Peyer's patch (tissue), 4 donors: ENCODE measurements at regions not wholly inside any gene's neighbourhood (a gene's known extent, or its start where the extent isn't known, plus 50 kb on each side); places are given as distances from the start of the nearest gene placed in this dataset.

Experiments used
- CTCF ChIP-seq, 6 experiments: fragments of 450-650 bp in 4 of 6; fragments of 200-600 bp in 2 of 6; sonication (generic) in 1 of 6; IDR thresholded peaks; one replicate each; pipeline ENCODE4 v1.5.1; 2017 to 2019; ENCODE audit warnings: antibody characterized with exemption in 6 of 6, mild to moderate bottlenecking in 3 of 6, moderate library complexity in 1 of 6
- POLR2A ChIP-seq, 2 donors: fragments of 450-650 bp; IDR thresholded peaks; one replicate each; pipeline ENCODE4 v1.5.1; 2017; ENCODE audit warnings: antibody characterized with exemption in 2 of 2, mild to moderate bottlenecking in 2 of 2, moderate library complexity in 2 of 2

DNA sequence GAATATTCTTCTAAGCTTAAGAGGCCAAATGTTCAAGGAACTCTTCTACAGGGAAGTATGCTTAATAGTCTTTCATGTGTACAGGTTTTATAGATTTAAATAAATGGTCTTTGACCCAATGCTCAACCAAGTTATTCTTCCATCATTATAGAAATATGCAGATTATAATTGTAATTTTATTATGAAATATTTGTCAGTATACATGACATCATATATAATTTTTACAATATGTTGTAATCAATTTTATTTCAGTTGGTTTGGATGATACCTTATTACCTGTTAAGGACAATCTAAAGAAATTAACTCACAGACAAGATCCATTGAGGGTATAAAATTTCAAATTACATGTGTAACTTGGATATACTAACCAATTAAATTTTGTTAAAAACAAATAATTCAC lies 1278.3 kb downstream of the SLC16A7 start:
- TF ChIP-seq CTCF (IDR thresholded peaks at IDR 0.05) (no peak), POLR2A (IDR thresholded peaks at IDR 0.05) (no peak)
